GM12873 (cell line): ENCODE measurements at regions not wholly inside any gene's neighbourhood (a gene's known extent, or its start where the extent isn't known, plus 50 kb on each side); places are given as distances from the start of the nearest gene placed in this dataset.

Experiments
- CTCF ChIP-seq: IDR thresholded peaks from 2 replicates; pipeline ENCODE4 v1.5.1; 2012; ENCODE audit warnings: low read depth, mild to moderate bottlenecking, moderate library complexity, low read length, control low read depth; ENCODE audit not compliant: insufficient read depth; ENCODE audit errors: missing control alignments

- TF ChIP-seq CTCF = no peak
Observed at GRCh38 chr18:68532328-68532885, 182.5 kb downstream of the TMX3 start.

GRCh38 chr18:68525091-68525490 is 189.8 kb downstream of the TMX3 start:
- TF ChIP-seq CTCF = no peak

- TF ChIP-seq CTCF = no peak
Observed at GRCh38 chr18:68520406-68521075, 194.4 kb downstream of the TMX3 start.

GRCh38 chr18:68519336-68519735 is 195.6 kb downstream of the TMX3 start:
- no peak for TF ChIP-seq CTCF

GRCh38 chr18:68509902-68510301 is 205.0 kb downstream of the TMX3 start:
- no peak for TF ChIP-seq CTCF

- TF ChIP-seq CTCF = no peak
Observed at GRCh38 chr18:68507781-68508180, 207.1 kb downstream of the TMX3 start.

- no peak for TF ChIP-seq CTCF
Observed at GRCh38 chr18:68505178-68505574, 209.7 kb downstream of the TMX3 start.
